T-helper 2 cell (primary cell): ENCODE measurements at regions not wholly inside any gene's neighbourhood (a gene's known extent, or its start where the extent isn't known, plus 50 kb on each side); places are given as distances from the start of the nearest gene placed in this dataset.
A peak's percentile ranks its signal among the peaks of the same experiment; 100 is the strongest.

ENCODE experiments used
- DNase-seq, 5 experiments: peaks; one replicate each; pipeline versions ENCODE4 v3.0.0 to v3.0.0-alpha.2; 2012 to 2022

- no peak for DNase-seq
These were observed 684.6 kb downstream of the ARAP2 start for GRCh38 chr4:35559559-35560365.

GRCh38 chr4:35562861-35563260 is 681.5 kb downstream of the ARAP2 start:
- no peak for DNase-seq

GRCh38 chr4:35565640-35566039 is 678.7 kb downstream of the ARAP2 start:
- no peak for DNase-seq

GRCh38 chr4:35591035-35591434 is 653.3 kb downstream of the ARAP2 start:
- DNase-seq = no peak

- no peak for DNase-seq
These were observed 640.1 kb downstream of the ARAP2 start for GRCh38 chr4:35604252-35604651.

- DNase-seq = no peak
These were observed 639.6 kb downstream of the ARAP2 start for GRCh38 chr4:35604724-35605123.

GRCh38 chr4:35608205-35608604 is 636.1 kb downstream of the ARAP2 start:
- peak in 1 of 5 experiments; percentile 2 for DNase-seq

- DNase-seq = no peak
These were observed 630.2 kb downstream of the ARAP2 start for GRCh38 chr4:35614120-35614519.

GRCh38 chr4:35639929-35640328 is 604.4 kb downstream of the ARAP2 start:
- no peak for DNase-seq

- DNase-seq = no peak
These were observed 600.7 kb downstream of the ARAP2 start for GRCh38 chr4:35643661-35644060.

GRCh38 chr4:35644591-35644990 is 599.7 kb downstream of the ARAP2 start:
- DNase-seq = no peak

GRCh38 chr4:35649011-35649410 is 595.3 kb downstream of the ARAP2 start:
- DNase-seq = no peak

- no peak for DNase-seq
These were observed 594.5 kb downstream of the ARAP2 start for GRCh38 chr4:35649778-35650177.

GRCh38 chr4:35652197-35652596 is 592.1 kb downstream of the ARAP2 start:
- DNase-seq = no peak

- no peak for DNase-seq
These were observed 590.9 kb downstream of the ARAP2 start for GRCh38 chr4:35653451-35653850.

GRCh38 chr4:35673137-35673536 is 571.2 kb downstream of the ARAP2 start:
- DNase-seq = no peak

GRCh38 chr4:35684755-35685154 is 559.6 kb downstream of the ARAP2 start:
- DNase-seq = no peak

GRCh38 chr4:35689870-35690269 is 554.4 kb downstream of the ARAP2 start:
- no peak for DNase-seq

GRCh38 chr4:35690271-35690670 is 554.0 kb downstream of the ARAP2 start:
- DNase-seq = no peak

GRCh38 chr4:35695003-35695402 is 549.3 kb downstream of the ARAP2 start:
- no peak for DNase-seq

- DNase-seq = no peak
These were observed 548.9 kb downstream of the ARAP2 start for GRCh38 chr4:35695421-35695820.

- no peak for DNase-seq
These were observed 547.0 kb downstream of the ARAP2 start for GRCh38 chr4:35697210-35697736.

- no peak for DNase-seq
These were observed 543.7 kb downstream of the ARAP2 start for GRCh38 chr4:35700663-35701062.

GRCh38 chr4:35709080-35709479 is 535.2 kb downstream of the ARAP2 start:
- no peak for DNase-seq

GRCh38 chr4:35710343-35710742 is 534.0 kb downstream of the ARAP2 start:
- DNase-seq = no peak
